GM23338 (cell line): ENCODE measurements at regions not wholly inside any gene's neighbourhood (a gene's known extent, or its start where the extent isn't known, plus 50 kb on each side); places are given as distances from the start of the nearest gene placed in this dataset.

Source experiments
- CREB1 ChIP-seq: fragments of 250-450 bp; sonication (Bioruptor Pico); IDR thresholded peaks from 2 replicates; pipeline ENCODE4 v1.5.0; 2020; ENCODE audit warnings: low read depth, mild to moderate bottlenecking, moderate library complexity
- EZH2 ChIP-seq: fragments of 200-600 bp; sonication (generic); IDR thresholded peaks from one replicate; pipeline ENCODE4 v1.8.0; 2017; ENCODE audit warnings: antibody characterized with exemption, mild to moderate bottlenecking, low read depth; ENCODE audit not compliant: unreplicated experiment
- EZH2phosphoT487 ChIP-seq: fragments of 200-600 bp; sonication (generic); IDR thresholded peaks from one replicate; pipeline ENCODE4 v1.8.1; 2018; ENCODE audit warnings: antibody characterized with exemption; ENCODE audit not compliant: unreplicated experiment
- JUNB ChIP-seq: IDR thresholded peaks from one replicate; pipeline ENCODE4 v1.6.1; 2016; ENCODE audit warnings: antibody characterized with exemption; ENCODE audit not compliant: unreplicated experiment
- NANOG ChIP-seq: IDR thresholded peaks from 2 replicates; pipeline ENCODE4 v1.6.1; 2016; ENCODE audit warnings: antibody characterized with exemption, borderline replicate concordance
- POLR2AphosphoS5 ChIP-seq: IDR thresholded peaks from 2 replicates; pipeline ENCODE4 v1.6.1; 2016; ENCODE audit warnings: antibody characterized with exemption, low read depth
- STAT1 ChIP-seq: IDR thresholded peaks from one replicate; pipeline ENCODE4 v1.6.1; 2016; ENCODE audit warnings: antibody characterized with exemption; ENCODE audit not compliant: unreplicated experiment
- ZNF114 ChIP-seq: fragments of 250-450 bp; sonication (Bioruptor Pico); IDR thresholded peaks from 2 replicates; pipeline ENCODE4 v1.5.0; 2020; ENCODE audit warnings: mild to moderate bottlenecking, moderate library complexity
- ZNF331 ChIP-seq: fragments of 250-450 bp; sonication (Bioruptor Pico); IDR thresholded peaks from 2 replicates; pipeline ENCODE4 v1.5.0; 2020; ENCODE audit warnings: low read depth, mild to moderate bottlenecking, moderate library complexity
- ZNF462 ChIP-seq: fragments of 250-450 bp; sonication (Bioruptor Pico); IDR thresholded peaks from 2 replicates; pipeline ENCODE4 v1.5.0; 2020; ENCODE audit warnings: mild to moderate bottlenecking, moderate library complexity
- TF ChIP-seq, protein P1 (sequence below), 2 experiments: fragments of 200-600 bp in 1 of 2; sonication (generic) in 1 of 2; conservative IDR thresholded peaks; 2 replicates each; pipeline versions ENCODE4 v1.5.1 to v1.6.1; 2016 to 2017; ENCODE audit warnings: antibody characterized with exemption in 2 of 2, low read depth in 2 of 2, mild to moderate bottlenecking in 2 of 2, moderate library complexity in 1 of 2
- TF ChIP-seq, protein P2 (sequence below): IDR thresholded peaks from one replicate; pipeline ENCODE4 v1.6.1; 2018; ENCODE audit warnings: antibody characterized with exemption; ENCODE audit not compliant: unreplicated experiment
- TF ChIP-seq, protein P3 (sequence below): IDR thresholded peaks from 2 replicates; pipeline ENCODE4 v1.6.1; 2016; ENCODE audit warnings: antibody characterized with exemption

GRCh38 chr2:45265336-45265735, 256.1 kb upstream of the SIX2 start:
- TF ChIP-seq, protein P1, sequence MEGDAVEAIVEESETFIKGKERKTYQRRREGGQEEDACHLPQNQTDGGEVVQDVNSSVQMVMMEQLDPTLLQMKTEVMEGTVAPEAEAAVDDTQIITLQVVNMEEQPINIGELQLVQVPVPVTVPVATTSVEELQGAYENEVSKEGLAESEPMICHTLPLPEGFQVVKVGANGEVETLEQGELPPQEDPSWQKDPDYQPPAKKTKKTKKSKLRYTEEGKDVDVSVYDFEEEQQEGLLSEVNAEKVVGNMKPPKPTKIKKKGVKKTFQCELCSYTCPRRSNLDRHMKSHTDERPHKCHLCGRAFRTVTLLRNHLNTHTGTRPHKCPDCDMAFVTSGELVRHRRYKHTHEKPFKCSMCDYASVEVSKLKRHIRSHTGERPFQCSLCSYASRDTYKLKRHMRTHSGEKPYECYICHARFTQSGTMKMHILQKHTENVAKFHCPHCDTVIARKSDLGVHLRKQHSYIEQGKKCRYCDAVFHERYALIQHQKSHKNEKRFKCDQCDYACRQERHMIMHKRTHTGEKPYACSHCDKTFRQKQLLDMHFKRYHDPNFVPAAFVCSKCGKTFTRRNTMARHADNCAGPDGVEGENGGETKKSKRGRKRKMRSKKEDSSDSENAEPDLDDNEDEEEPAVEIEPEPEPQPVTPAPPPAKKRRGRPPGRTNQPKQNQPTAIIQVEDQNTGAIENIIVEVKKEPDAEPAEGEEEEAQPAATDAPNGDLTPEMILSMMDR (conservative IDR thresholded peaks at IDR 0.05; ENCODE audit: low read depth in 2 of 2), result no peak
- TF ChIP-seq EZH2phosphoT487 (no peak), POLR2AphosphoS5 (no peak), ZNF331 (CRISPR knock-in tag) (no peak), JUNB (no peak), EZH2 (no peak), CREB1 (no peak), NANOG (no peak), STAT1 (no peak), ZNF114 (CRISPR knock-in tag) (no peak), ZNF462 (CRISPR knock-in tag) (no peak)
- TF ChIP-seq, protein P2, sequence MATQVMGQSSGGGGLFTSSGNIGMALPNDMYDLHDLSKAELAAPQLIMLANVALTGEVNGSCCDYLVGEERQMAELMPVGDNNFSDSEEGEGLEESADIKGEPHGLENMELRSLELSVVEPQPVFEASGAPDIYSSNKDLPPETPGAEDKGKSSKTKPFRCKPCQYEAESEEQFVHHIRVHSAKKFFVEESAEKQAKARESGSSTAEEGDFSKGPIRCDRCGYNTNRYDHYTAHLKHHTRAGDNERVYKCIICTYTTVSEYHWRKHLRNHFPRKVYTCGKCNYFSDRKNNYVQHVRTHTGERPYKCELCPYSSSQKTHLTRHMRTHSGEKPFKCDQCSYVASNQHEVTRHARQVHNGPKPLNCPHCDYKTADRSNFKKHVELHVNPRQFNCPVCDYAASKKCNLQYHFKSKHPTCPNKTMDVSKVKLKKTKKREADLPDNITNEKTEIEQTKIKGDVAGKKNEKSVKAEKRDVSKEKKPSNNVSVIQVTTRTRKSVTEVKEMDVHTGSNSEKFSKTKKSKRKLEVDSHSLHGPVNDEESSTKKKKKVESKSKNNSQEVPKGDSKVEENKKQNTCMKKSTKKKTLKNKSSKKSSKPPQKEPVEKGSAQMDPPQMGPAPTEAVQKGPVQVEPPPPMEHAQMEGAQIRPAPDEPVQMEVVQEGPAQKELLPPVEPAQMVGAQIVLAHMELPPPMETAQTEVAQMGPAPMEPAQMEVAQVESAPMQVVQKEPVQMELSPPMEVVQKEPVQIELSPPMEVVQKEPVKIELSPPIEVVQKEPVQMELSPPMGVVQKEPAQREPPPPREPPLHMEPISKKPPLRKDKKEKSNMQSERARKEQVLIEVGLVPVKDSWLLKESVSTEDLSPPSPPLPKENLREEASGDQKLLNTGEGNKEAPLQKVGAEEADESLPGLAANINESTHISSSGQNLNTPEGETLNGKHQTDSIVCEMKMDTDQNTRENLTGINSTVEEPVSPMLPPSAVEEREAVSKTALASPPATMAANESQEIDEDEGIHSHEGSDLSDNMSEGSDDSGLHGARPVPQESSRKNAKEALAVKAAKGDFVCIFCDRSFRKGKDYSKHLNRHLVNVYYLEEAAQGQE, result no peak
- TF ChIP-seq, protein P3, sequence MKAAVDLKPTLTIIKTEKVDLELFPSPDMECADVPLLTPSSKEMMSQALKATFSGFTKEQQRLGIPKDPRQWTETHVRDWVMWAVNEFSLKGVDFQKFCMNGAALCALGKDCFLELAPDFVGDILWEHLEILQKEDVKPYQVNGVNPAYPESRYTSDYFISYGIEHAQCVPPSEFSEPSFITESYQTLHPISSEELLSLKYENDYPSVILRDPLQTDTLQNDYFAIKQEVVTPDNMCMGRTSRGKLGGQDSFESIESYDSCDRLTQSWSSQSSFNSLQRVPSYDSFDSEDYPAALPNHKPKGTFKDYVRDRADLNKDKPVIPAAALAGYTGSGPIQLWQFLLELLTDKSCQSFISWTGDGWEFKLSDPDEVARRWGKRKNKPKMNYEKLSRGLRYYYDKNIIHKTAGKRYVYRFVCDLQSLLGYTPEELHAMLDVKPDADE, result no peak
